Esophagus squamous epithelium (tissue), 5 donors: ENCODE measurements at regions not wholly inside any gene's neighbourhood (a gene's known extent, or its start where the extent isn't known, plus 50 kb on each side); places are given as distances from the start of the nearest gene placed in this dataset.

Experiments used
- DNase-seq: peaks from one replicate; lab custom pipeline; 2025; lab: John Stamatoyannopoulos, UW
- H3K27ac ChIP-seq, 4 donors: fragments of 200-600 bp; sonication (generic); one replicate each; pipeline ENCODE4 v1.5.1; 2016 to 2019; ENCODE audit warnings: mild to moderate bottlenecking in 1 of 4
- H3K27me3 ChIP-seq, 4 donors: fragments of 200-600 bp; sonication (generic); 1 replicate in 3 of 4; 2 replicates in 1 of 4; pipeline versions ENCODE4 v1.5.1 to v1.6.0; 2017 to 2021; ENCODE audit warnings: antibody characterized with exemption in 1 of 4
- H3K36me3 ChIP-seq, 3 donors: fragments of 200-600 bp; sonication (generic); one replicate each; pipeline ENCODE4 v1.5.1; 2016 to 2019
- H3K4me1 ChIP-seq, 3 donors: fragments of 200-600 bp; sonication (generic); one replicate each; pipeline ENCODE4 v1.5.1; 2017 to 2019
- H3K4me3 ChIP-seq, 4 donors: fragments of 200-600 bp; sonication (generic); 1 replicate in 3 of 4; 2 replicates in 1 of 4; pipeline ENCODE4 v1.5.1; 2016 to 2019; ENCODE audit warnings: mild to moderate bottlenecking in 2 of 4, moderate library complexity in 1 of 4
- H3K9me3 ChIP-seq, 3 donors: fragments of 200-600 bp; sonication (generic); one replicate each; pipeline ENCODE4 v1.5.1; 2016 to 2019
- POLR2A ChIP-seq, 4 donors: fragments of 450-650 bp; IDR thresholded peaks; one replicate each; pipeline ENCODE4 v1.6.1; 2017; ENCODE audit warnings: antibody characterized with exemption in 4 of 4, mild to moderate bottlenecking in 4 of 4, moderate library complexity in 3 of 4
- WGBS, 2 donors: methylation state at CpG; one replicate each; pipeline ENCODE4 v1.1.5; 2018; 5-methylcytosine and 5-hydroxymethylcytosine counted together
- intact Hi-C: fragments of 100-400 bp; cut with DNase I; formaldehyde crosslinking; loops from one replicate; pipeline ENCODE4 v1.15.0; 2022
- TF ChIP-seq, protein P1 (sequence below), 6 experiments: fragments of 450-650 bp in 4 of 6; fragments of 200-600 bp in 2 of 6; sonication (generic) in 2 of 6; IDR thresholded peaks; one replicate each; pipeline ENCODE4 v1.5.1; 2016 to 2019; ENCODE audit warnings: antibody characterized with exemption in 6 of 6, mild to moderate bottlenecking in 4 of 6, moderate library complexity in 4 of 6
- donor health status: DM: yes; HTN: yes; CAD: no.

DNA sequence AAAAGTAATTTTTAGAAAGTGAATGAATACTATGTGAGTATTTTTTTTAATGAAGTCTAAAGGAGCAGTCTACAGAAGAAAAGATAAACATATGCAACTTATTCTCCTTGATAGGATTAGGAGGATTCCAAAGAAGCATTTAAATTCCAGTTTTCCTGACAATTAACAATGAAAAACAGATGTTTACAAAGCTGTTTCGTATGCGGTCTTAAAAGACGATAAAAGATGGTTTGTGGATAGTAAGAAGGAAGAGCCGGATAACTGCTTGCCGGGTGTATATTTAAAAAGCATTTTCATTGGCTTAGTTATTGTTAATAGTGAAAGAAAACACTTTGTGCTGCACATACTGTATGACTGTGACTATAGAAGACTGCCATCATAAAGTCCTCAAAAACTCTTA, 120.0 kb upstream of the C11orf58 start:
- H3K27ac ChIP-seq = no peak overlapping the region
- intact Hi-C loops = loop anchor here (10.0 kb wide), 1 partner anchor 1294 kb away; no protein-coding TSS in a partner anchor
- peaks cover 0 to 11% (median under 1%) of the 10 kb centered on the region in 3 donors for H3K4me1 ChIP-seq
- no peak overlapping the region for H3K4me3 ChIP-seq
- WGBS, 2 donors = 61 to 66% methylated on average over 5 of the region's 5 CpGs
- peaks cover 0 to 54% (median 2%) of the 10 kb centered on the region in 4 donors for H3K27me3 ChIP-seq
- H3K36me3 ChIP-seq = no peaks in the 10 kb centered on the region
- no peak for DNase-seq
- TF ChIP-seq, protein P1, sequence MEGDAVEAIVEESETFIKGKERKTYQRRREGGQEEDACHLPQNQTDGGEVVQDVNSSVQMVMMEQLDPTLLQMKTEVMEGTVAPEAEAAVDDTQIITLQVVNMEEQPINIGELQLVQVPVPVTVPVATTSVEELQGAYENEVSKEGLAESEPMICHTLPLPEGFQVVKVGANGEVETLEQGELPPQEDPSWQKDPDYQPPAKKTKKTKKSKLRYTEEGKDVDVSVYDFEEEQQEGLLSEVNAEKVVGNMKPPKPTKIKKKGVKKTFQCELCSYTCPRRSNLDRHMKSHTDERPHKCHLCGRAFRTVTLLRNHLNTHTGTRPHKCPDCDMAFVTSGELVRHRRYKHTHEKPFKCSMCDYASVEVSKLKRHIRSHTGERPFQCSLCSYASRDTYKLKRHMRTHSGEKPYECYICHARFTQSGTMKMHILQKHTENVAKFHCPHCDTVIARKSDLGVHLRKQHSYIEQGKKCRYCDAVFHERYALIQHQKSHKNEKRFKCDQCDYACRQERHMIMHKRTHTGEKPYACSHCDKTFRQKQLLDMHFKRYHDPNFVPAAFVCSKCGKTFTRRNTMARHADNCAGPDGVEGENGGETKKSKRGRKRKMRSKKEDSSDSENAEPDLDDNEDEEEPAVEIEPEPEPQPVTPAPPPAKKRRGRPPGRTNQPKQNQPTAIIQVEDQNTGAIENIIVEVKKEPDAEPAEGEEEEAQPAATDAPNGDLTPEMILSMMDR (IDR thresholded peaks at IDR 0.05) = no peak
- TF ChIP-seq POLR2A (IDR thresholded peaks at IDR 0.05) = no peak
- H3K9me3 ChIP-seq = no peaks in the 10 kb centered on the region

DNA sequence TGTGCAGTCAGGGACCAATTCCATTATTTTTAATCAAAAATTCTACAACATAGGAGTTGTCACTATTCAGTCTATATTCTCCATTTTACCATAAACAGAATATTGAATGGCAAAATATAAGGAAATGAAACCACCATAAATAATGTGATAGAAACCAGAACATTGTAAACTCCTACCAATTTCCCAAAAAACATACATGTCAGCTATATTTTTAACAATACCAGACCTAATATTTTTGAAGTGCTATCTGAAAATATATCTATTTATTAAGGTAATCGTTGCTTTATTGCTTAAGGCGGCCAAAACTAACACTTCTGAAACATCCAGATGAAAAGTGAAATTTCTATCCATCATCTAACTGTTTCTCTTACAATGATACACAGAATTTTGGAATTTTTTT, 123.0 kb upstream of the C11orf58 start:
- Histone ChIP-seq H3K4me1 (peaks cover 0 to 23% (median 7%) of the 10 kb centered on the region in 3 donors), H3K36me3 (no peaks in the 10 kb centered on the region), H3K4me3 (no peak overlapping the region), H3K9me3 (peaks cover 0 to 4% (median 0%) of the 10 kb centered on the region in 3 donors), H3K27ac (no peak overlapping the region), H3K27me3 (peaks cover 4 to 83% (median 4%) of the 10 kb centered on the region in 4 donors)
- WGBS, 2 donors = 73 to 81% methylated on average over 2 of the region's 2 CpGs
- TF ChIP-seq POLR2A (IDR thresholded peaks at IDR 0.05) = no peak
- TF ChIP-seq, protein P1 (IDR thresholded peaks at IDR 0.05) = no peak
- no peak for DNase-seq
- intact Hi-C loops = loop anchor here (10.0 kb wide), 1 partner anchor 1291 kb away; no protein-coding TSS in a partner anchor

DNA sequence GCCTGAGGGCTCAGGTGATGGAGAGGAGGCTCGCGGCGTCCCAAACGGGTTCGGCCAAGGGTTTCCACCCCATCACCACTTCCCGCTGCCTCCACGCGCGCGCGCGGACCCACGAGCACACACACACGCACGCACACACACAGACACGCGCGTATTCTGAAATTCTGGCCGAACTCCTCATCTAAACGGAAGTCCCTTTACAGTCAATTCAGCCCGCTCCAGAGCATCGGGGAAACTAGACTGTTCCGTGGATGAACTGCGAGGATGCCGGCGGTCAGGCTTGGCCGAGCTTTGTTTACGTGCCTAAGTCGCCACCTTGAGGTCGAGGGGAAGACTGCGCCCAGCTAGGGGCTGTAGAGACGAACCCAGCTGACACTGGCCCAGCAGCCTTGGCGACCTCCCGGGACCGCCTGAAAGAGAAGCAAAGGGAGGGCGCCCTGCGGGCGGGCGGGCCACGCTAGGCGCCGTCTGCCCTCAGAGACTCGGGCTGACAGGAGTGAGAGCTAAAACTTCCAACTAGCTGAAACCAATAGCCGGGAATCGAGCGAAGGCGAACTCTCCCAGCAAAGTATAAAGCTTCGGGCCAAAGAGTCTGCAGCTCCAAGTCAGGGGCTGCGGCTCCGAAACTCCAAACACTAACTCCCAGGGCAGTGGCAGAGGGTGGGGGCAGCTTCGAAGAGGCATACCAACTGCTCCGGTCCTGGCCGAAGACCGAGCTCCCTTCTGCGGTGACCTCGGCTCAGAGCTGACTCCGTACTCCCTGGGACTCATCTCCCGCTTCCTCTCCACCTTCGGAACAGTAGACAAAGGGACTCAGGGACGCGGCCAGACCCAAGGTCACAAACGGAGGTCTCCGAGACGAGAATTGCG, 124.7 kb upstream of the C11orf58 start:
- Histone ChIP-seq H3K9me3 (peaks cover 0 to 4% (median 0%) of the 10 kb centered on the region in 3 donors), H3K4me1 (peaks cover 0 to 23% (median 7%) of the 10 kb centered on the region in 3 donors), H3K4me3 (peak overlapping the region; percentile 31 to 60 (median 52)), H3K27me3 (peaks cover 4 to 96% (median 4%) of the 10 kb centered on the region in 4 donors), H3K36me3 (no peaks in the 10 kb centered on the region), H3K27ac (peak overlapping the region in 2 of 4 donors; percentile 18 to 19)
- intact Hi-C loops = loop anchor here (10.0 kb wide), 1 partner anchor 1289 kb away; no protein-coding TSS in a partner anchor
- WGBS, 2 donors = 0 to 2% methylated on average over 2 to 30 of the region's 65 CpGs
- no peak for DNase-seq
- TF ChIP-seq POLR2A (IDR thresholded peaks at IDR 0.05) = no peak
- TF ChIP-seq, protein P1 (IDR thresholded peaks at IDR 0.05) = peak; percentile 41 to 92 (median 82)

DNA sequence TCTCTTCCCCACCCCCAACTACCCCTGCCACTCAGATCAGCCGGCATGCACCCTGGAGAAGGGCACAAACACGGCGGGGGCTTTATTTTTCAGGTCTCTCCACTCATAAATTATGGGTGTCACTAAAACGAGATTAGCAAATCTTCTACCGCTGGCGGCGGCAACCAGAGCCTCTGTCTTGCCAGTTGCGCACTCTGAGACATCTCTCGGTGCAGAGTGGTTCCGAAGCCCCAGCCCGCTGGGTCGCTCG, 125.3 kb upstream of the C11orf58 start:
- peak overlapping the region in 1 of 4 donors; percentile 18 for H3K27ac ChIP-seq
- DNase-seq = no peak
- H3K36me3 ChIP-seq = no peaks in the 10 kb centered on the region
- WGBS, 2 donors = 2 to 5% methylated on average over 7 of the region's 13 CpGs
- H3K27me3 ChIP-seq = peaks cover 4 to 96% (median 4%) of the 10 kb centered on the region in 4 donors
- H3K4me3 ChIP-seq = peak overlapping the region; percentile 31 to 60 (median 52)
- H3K9me3 ChIP-seq = peaks cover 0 to 4% (median 0%) of the 10 kb centered on the region in 3 donors
- peaks cover 0 to 23% (median 7%) of the 10 kb centered on the region in 3 donors for H3K4me1 ChIP-seq
- TF ChIP-seq POLR2A (IDR thresholded peaks at IDR 0.05) = no peak
- TF ChIP-seq, protein P1 (IDR thresholded peaks at IDR 0.05) = no peak
- intact Hi-C loops = loop anchor here (10.0 kb wide), 1 partner anchor 1288 kb away; no protein-coding TSS in a partner anchor
